ENCODE measurements at regions not wholly inside any gene's neighbourhood (a gene's known extent, or its start where the extent isn't known, plus 50 kb on each side); places are given as distances from the start of the nearest gene placed in this dataset.

GRCh38 chr4:36737691-36738090 lies 456.3 kb downstream of the DTHD1 start:
- no peak for DNase-seq (ENCODE audit: low read depth)
- H3K4me3 ChIP-seq (ENCODE audit: control insufficient read depth, low read depth, low read length), result no peak overlapping the region
- TF ChIP-seq CTCF (conservative IDR thresholded peaks at IDR 0.05; ENCODE audit: control insufficient read depth, insufficient read depth, low read depth, low read length), result no peak

DNA sequence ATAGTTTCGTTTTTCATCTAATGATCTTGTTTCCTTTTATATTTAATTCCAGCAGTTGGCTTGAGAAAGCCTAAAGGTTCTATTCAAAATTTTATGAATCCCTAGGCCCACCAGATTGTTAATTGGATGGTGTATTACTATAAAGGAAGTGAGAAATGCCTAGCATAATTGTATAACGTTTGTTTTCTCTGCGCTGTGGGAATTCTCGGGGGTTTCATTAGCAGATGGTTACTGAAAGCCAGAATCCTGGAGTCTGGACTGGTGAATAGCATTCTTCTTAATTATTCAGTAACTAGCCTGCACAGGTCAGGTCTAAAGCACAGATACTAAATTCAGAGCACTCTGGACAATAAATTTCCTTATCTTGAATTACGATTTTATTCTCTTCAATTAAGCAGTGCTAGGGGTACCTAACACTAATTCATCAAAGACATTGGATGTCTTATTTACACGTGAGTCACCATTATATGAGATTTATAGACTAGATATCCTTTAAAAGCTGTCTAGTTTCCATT lies 459.4 kb downstream of the DTHD1 start:
- DNase-seq (ENCODE audit: low read depth), result no peak
- TF ChIP-seq CTCF (conservative IDR thresholded peaks at IDR 0.05; ENCODE audit: control insufficient read depth, insufficient read depth, low read depth, low read length), result no peak

DNA sequence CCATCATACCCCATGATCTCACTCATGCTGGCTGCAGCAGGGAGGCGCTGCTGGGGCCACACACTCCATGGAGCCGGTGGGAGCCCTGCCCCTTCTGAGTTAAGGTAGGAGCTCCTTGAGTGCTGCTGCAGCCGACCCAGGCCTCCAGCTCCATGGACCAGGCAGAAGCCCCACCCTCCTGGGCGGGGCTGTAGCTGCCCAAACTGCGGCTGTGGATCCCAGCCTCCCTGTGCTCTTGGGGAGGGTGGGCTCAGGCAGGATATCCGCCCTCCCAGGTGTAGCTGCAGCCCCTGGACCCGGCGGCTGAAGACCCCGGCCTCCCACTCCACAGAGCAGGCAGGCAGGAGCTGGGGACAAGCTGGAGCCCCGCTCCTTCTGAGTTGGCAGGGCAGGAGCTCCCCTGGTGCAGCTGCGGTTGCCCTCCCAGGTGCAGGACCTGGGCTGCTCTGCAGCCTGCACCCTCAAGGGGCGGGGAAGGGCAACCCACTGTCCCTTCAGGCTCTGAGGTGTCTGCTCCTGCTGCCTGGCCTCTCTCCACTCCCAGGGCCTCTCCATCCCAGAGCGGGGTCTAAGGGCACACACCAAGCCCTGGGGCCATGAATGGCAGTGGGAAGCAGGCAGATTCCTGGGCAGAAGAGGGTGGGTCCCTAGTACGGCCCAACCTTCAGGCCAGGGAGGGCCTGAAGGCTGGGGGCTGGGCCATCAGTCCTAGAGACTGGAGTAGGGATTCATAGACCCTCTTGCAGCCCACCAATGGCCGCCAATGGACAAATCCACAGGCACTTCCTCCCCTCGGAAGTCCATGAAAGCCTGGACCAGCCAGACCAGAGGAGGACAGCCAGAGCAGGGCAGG lies 466.1 kb downstream of the DTHD1 start:
- no peak overlapping the region for H3K4me3 ChIP-seq (ENCODE audit: control insufficient read depth, low read depth, low read length)
- TF ChIP-seq CTCF (conservative IDR thresholded peaks at IDR 0.05; ENCODE audit: control insufficient read depth, insufficient read depth, low read depth, low read length), result no peak
- DNase-seq (ENCODE audit: low read depth), result no peak

More for the DNA sequence above, 459.4 kb downstream of the DTHD1 start:
- no peak overlapping the region for H3K4me3 ChIP-seq (ENCODE audit: control insufficient read depth, low read depth, low read length)

DNA sequence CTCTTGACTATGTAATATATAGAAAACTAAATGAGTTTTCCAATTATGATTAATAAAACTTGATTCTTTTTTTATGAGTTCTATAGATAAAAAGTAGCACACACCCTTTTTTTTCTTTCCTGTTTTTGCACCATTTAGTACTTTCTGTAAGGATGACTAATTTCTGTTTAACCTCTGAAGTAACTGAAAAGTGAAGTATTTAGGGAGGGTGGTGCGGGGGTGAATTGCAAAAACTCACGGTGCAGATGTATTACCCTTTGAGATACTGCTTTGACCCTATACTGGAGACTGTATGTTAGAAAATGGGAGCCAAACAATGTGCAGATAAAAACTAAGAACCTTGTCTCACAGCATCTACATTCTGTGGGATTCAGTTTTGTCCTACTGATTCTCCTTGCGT lies 471.6 kb downstream of the DTHD1 start:
- no peak for DNase-seq (ENCODE audit: low read depth)
- H3K4me3 ChIP-seq (ENCODE audit: control insufficient read depth, low read depth, low read length), result no peak overlapping the region
- no peak for TF ChIP-seq CTCF (conservative IDR thresholded peaks at IDR 0.05; ENCODE audit: control insufficient read depth, insufficient read depth, low read depth, low read length)

- H3K4me3 ChIP-seq (ENCODE audit: control insufficient read depth, low read depth, low read length), result no peak overlapping the region
- no peak for TF ChIP-seq CTCF (conservative IDR thresholded peaks at IDR 0.05; ENCODE audit: control insufficient read depth, insufficient read depth, low read depth, low read length)
- no peak for DNase-seq (ENCODE audit: low read depth)
These were observed 476.3 kb downstream of the DTHD1 start for GRCh38 chr4:36757580-36758311.

- DNase-seq (ENCODE audit: low read depth), result no peak
- H3K4me3 ChIP-seq (ENCODE audit: control insufficient read depth, low read depth, low read length), result no peak overlapping the region
- no peak for TF ChIP-seq CTCF (conservative IDR thresholded peaks at IDR 0.05; ENCODE audit: control insufficient read depth, insufficient read depth, low read depth, low read length)
These were observed 477.1 kb downstream of the DTHD1 start for GRCh38 chr4:36758312-36759178.
